Posterior vena cava (tissue), 2 donors: ENCODE measurements at regions not wholly inside any gene's neighbourhood (a gene's known extent, or its start where the extent isn't known, plus 50 kb on each side); places are given as distances from the start of the nearest gene placed in this dataset.
"Not testable (repeated sequence)": the region's sequence is repeated elsewhere in the genome, so short reads cannot be mapped to it uniquely, and the experiment has no call there.

Source experiments
- DNase-seq: peaks from one replicate; pipeline ENCODE4 v3.0.0-alpha.2; 2020; ENCODE audit warnings: low spot score
- intact Hi-C, 2 donors: fragments of 100-400 bp; cut with DNase I; formaldehyde crosslinking; loops; one replicate each; pipeline versions ENCODE4 v1.14.1 to v1.14.2; 2022 to 2023
- donor health status: DM: yes; HTN: yes; CAD: no.
- donor health status: DM: yes; HTN: yes; CAD: no.

DNA sequence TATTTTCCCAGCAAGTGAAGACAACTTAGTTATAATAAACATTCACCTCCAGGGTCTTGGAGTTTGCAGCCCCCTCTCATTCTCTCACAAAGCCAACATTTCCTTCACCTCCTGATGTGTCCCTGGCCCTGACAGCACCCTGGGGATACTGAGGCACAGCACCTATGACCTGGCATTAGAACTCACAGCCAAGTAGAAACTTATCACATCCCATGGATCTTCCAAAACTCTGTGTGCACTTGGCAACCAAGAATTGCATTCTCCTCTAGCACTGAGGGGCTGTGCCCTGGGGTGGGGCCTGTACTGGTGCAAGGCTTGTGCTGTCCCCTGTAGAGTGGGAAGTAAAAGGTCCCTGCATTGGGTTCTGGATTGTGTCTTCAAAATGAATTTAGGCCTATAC is 116.7 kb upstream of the IGLL5 start:
- DNase-seq: no peak
- intact Hi-C loops: no loop called here

DNA sequence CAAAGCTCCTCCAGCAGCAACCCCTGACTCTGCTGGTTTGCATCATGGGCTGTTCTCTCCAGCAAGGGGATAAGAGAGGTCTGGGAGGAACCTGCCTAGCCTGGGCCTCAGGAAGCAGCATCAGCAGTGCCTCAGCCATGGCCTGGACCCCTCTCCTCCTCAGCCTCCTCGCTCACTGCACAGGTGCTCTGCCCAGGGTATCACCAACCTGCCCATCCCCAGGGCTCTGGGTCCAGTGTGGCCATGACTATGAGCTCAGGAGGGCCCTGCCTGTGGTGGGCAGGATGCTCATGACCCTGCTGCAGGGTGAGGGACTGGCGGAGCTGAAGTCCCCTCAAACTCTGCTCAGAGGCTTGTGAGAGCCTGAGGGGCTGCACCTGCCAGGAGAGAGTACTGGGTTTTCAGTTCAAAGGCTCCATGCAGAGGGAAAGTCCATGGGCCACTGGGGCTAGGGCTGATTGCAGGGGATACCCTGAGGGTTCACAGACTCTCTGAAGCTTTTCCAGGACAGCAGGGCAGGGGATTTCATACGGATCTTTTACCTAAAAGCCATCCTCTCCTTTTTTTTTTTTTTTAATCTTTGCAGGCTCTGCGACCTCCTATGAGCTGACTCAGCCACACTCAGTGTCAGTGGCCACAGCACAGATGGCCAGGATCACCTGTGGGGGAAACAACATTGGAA is 115.8 kb upstream of the IGLL5 start:
- no peak for DNase-seq

DNA sequence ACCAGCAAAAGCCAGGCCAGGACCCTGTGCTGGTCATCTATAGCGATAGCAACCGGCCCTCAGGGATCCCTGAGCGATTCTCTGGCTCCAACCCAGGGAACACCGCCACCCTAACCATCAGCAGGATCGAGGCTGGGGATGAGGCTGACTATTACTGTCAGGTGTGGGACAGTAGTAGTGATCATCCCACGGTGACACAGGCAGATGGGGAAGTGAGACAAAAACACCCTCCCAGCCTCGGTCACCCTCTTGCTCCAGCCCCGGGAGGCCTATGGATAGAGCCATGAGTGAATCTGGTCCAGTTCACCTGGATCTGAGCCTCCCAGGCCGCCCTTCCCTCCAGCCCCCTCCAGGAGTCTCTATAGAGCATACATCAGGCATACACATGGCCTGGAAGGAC is 115.2 kb upstream of the IGLL5 start:
- no peak for DNase-seq

More for the DNA sequence above, 115.8 kb upstream of the IGLL5 start:
- intact Hi-C loops: no loop called here

DNA sequence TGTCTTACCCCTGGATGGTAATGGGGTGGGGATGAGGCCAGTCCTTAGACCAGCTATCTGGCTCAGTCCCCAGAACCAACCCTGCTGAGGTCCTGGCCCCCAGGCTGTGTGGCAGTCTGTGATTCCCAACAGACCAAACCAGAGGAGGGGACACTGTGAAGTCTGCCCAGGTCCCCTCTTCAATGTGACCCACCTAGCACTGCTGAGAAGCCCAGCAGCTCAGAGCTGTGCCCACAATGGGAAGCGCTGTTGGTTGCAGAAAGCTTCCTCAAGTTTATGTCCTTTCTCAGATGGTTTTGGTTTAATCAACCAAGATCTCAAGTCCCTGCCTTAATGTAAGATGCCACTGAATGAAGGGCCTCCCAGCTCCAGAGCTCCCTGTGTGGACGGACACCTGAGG is 114.7 kb upstream of the IGLL5 start:
- no peak for DNase-seq

More for the DNA sequence above, 115.2 kb upstream of the IGLL5 start:
- intact Hi-C loops: no loop called here

DNA sequence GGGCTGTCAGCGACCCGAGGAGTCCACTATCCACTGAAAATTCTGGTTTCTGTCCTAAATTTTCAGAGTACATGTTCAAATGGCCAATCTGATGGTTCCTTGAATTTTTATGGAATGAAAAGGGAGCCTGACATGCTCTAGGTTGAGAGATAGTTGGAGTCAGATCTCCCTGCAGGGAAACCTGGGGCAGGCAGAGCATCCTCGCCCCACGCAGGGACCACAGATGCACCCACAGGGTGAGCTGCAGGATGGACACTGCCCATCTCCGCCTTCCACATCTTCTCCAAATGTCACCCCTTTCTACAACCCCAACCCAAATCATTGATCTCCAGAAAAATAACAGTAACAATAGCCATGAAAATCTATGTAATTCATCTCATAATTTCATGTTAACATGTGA is 114.2 kb upstream of the IGLL5 start:
- intact Hi-C loops: no loop called here

More for the DNA sequence above, 114.7 kb upstream of the IGLL5 start:
- intact Hi-C loops: no loop called here

DNA sequence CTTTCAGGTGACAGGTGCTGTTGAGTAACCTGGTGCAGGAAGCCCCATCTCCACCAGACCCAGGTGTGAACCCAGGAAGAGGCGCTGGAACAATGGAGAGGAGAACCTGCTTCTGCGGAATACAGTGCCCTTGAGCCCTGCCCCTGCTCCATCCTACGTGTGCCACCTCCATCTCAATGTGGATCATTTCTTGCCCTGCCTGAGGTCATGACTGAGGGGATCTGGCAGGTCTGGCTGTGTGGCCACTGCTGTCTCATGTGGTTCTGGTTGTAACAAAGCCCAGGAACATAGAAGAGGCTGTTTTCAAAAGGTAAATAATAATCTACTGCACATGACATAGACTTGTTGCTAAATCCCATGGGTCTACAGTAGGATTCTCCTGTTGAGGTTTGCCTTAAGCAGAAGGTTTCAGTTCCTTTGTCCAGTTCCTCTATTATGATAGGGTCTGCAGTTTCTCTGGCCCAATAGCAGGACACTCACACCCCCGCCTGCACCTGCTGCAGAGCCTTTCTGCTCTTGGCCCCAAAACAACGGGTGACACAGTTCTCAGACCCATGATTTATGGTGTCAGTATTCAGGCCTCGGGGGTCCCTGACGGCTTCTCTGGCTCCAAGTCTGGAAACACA is 113.5 kb upstream of the IGLL5 start:
- DNase-seq: no peak
- intact Hi-C loops: no loop called here

More for the DNA sequence above, 114.2 kb upstream of the IGLL5 start:
- DNase-seq: no peak

DNA sequence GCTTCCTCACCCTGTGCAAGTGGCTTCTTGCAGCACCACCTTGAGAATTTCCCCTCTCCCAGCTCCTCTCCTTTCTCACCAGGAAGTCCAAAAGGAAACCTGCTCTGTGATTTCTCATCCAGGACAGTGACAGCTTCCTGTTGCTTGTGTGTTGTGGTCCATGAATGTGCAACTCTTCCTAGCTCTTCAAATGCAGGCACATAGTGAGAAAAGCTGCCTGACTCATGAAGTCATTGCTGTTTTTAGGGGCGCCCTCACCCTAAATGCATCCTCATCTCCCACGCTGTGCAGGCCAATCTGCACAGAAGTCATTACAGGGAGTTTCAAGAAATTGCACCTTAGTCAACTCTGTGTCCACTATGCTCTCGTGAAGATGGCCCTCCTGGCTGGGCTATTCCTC is 112.9 kb upstream of the IGLL5 start:
- DNase-seq, intact Hi-C loops: not testable (repeated sequence)

DNA sequence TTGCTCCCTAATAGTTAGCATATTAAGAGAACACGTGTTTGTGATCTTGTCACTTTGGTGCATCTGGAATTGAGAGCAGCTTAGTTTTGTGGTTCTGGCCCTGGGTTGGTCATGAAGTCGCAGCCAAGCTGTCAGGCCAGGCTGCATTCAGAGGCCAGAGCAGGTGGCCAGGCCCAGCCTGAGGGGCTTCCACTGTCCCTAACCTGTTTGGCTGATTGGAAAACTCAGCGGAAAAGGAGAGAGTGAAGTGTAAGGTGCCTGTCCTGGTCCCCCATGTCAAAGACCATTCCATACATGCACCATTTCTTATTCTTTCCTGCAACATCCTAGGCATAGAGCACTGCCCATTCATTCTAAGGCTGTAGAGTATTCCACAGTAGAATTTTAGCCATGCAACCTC is 111.5 kb upstream of the IGLL5 start:
- DNase-seq: no peak
- intact Hi-C loops: no loop called here

DNA sequence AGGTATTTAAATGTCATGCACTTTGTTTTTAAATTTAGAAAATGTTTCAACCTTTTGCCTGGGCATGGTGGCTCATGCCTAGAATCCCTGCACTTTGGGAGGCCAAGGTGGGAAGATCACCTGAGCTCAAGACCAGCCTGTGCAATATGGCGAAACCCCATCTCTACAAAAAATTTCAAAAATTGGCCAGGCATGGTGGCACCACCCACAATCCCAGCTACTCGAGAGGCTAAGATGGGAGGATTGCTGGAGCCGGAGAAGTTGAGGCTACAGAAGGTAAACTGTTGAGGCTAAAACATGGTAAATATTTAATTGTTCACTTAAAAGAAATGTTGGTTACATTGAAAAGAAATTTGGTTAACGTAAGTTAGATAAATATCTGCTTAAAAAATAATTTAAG is 108.4 kb upstream of the IGLL5 start:
- DNase-seq: no peak
- intact Hi-C loops: no loop called here

DNA sequence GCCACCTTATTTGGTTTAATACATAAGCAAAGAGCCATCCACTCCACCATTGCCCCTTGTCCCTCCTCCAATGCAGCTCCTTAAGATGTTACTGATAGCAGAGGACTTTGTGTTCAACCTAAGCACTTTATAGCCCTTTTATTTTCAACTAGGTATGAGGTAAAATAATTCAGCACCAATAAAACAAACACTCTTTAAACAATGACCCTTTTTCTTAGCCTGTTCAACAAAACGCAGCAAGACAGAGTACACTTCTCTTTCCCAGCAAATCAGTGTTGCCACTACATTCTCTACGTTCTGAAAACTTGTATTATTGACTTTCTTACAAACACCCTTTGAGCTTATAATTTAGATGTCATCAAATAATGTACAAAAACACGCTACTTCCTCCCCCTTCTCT is 104.0 kb upstream of the IGLL5 start:
- intact Hi-C loops: no loop called here

DNA sequence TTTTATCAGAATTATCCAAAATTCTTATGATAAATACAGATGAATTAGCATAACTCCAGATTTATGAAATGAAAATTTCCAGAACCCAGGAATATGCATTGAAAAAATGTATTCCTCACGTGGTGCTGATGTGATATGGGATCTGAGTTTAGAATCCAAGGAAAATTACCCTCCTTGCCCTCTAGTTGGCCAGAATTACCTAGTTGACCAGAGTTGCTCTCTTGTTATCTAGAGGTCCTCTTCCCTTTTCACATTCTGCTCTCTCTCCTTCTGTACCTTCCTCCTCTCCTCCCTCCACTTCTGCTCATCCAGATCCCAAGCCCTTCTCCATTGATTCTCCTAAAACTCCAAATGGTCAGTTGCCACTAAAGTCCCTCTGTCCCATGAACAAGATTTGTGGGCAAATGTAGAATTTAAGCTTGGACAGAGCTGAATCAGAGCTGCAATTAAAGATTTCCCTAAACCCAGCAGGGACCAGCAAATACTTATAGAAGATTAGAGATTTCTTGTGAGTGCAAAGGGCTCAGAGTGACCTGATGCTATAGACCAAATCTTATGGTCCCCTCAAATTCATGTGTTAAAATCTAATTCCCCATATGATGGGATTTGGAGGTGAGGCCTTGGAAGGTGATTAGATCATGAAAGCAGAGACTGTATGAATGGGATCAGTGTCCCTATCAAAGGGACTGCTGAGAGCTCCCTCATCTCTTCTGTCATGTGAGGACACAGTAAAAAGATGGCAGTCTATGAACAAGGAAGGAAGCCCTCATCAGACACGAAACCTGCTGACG is 103.2 kb upstream of the IGLL5 start:
- intact Hi-C loops: no loop called here
- no peak for DNase-seq

More for the DNA sequence above, 104.0 kb upstream of the IGLL5 start:
- no peak for DNase-seq

DNA sequence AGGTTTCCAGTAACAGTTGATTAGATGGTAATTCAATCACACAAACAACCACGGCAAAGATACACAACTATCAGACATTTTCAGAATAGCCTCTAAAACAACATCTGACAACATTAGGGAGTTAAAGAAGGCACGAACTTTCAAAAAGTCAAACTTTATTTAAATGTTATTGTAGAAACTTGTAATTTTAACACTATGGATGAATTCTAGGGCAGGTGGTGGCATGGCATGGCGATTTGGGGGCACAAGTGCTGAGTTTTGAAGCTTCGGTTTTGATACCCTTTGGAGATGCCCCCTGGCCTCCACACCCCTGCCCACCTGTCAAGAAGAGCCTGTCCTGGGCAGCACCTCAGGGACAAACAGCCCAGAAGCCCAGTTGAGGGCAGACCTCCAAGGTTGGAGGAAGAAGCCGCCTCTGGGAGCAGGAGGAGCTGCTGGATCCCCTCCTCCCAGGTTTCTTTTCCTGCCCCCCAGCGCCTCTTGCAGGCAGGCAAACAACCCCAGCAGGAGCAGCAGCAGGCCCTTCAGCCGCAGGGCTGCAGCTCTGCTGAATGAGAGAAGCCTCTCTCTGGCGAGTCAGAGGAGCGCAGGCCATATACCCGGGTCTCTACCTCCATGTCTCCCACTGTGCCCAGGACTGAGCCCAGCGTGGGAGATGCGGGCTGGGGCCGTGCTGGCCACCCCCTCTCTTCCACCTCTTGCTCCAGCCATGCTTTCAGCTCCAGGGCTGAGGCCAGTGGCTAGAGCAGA is 102.1 kb upstream of the IGLL5 start:
- no peak for DNase-seq
- intact Hi-C loops: no loop called here

DNA sequence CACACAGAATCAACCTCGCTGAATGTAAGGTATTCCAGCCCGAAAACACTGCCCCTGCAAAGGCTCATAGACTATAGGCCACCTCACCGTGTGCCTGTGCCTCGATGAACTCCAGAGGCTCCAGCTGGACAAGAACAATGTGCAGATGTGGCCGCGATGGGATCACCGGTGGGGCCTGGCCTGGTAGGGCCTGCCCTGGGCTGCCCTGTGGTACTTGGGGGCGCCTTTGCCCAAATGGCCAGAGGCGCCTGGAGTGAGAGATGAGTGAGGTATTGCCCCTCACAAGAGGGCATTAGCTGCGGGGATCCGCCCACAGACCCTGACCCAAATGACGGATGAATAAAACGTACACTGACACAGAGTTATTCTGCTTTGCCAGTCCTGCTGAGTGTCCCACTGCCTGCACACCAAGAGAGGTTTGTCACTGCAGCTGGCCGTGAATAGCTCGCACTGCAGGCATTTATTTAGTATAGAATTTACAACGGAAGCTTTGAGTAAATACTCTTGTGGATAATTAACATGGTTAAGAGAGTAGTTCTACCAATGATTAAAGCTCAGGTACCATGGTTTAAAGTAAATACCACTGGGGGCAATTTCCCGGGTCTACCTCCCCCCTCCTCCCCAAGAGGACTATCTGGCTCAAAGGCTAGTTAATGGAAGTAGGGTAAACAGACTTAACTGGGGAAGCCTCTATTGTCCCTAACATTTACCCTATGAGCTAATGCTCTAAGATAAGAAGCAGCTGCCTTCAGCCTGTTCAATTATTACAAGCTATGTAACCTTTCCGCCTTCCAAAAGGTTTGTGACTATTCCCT is 101.1 kb upstream of the IGLL5 start:
- intact Hi-C loops: no loop called here
- no peak for DNase-seq

DNA sequence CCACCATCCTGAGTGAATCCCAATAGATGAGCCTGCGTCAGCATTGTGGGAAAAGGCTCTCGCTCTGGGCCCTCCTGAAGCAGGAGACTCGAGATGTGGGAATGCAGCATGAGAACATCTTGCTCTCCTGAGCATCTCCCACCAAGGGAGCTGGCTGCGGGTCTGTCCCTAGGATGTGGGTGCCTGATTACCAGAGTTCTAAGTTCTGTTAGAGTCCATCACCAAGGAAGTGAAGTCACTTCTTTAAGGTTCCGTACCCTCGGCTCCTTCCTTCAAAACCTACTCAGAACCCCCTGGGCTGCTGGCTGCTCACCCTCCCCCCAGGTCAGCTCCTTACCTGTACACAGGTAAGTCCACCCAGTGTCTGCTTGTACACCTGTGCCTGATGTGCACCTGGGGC is 100.5 kb upstream of the IGLL5 start:
- DNase-seq: no peak
- intact Hi-C loops: no loop called here

DNA sequence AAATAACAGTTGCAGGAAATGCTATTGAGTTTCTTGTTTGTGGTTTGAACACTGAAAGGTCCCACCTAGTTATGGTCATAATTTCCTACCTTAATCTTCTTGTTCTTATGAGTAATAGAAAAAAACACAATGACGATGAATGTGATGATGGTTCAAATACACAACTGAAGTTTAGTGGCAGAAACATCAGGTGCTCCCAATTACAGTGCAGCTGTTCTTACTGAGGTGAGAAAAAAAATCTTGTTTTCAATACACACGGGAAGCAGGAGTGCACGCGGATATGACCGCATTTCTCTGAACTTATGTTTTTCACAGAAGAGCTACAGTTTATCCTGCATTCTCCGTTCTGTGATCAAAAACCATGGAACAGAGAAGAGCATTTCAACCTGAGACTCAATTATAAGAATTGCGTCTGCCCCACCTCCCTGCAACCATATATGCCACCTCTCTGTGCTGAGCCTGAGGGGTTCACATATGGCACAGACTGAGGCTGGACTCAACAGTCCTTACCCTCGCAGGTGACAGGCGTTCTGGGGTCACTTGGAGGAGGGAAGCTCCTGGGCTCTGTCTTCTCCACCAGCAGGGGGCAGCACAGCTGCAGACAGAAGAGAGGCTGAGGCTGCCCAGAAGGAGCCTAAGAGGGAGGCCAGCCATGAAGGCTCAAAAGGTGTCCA is 99.7 kb upstream of the IGLL5 start:
- no peak for DNase-seq

DNA sequence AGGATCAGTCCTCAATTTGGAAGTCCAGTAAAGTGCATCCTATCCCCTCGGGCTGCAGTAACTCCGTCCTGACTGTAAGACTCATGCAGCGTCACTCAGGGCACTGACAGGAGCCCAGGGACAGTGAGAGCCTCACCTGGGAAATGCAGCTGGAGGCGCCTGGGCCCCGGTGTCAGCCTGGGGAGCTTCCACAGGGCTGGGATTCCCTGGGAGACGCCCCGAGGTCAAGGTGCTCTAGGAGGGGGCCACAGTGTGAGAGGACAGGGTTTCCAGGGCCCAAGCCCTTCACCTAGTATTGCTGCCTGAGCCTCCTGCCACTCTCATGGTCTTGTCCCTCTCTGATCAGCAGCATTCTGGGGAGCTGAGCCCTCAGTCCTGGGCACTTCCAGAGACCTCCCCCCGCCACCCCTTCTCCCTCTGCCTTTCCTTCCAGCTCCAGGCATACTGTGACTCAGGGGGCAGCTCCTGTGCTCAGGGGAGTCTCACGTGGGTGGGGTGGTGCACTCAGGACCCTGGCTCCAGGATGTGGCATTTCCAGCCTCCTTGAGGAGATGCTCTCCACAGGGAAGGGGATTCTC is 99.1 kb upstream of the IGLL5 start:
- DNase-seq: no peak

More for the DNA sequence above, 99.7 kb upstream of the IGLL5 start:
- intact Hi-C loops: no loop called here

DNA sequence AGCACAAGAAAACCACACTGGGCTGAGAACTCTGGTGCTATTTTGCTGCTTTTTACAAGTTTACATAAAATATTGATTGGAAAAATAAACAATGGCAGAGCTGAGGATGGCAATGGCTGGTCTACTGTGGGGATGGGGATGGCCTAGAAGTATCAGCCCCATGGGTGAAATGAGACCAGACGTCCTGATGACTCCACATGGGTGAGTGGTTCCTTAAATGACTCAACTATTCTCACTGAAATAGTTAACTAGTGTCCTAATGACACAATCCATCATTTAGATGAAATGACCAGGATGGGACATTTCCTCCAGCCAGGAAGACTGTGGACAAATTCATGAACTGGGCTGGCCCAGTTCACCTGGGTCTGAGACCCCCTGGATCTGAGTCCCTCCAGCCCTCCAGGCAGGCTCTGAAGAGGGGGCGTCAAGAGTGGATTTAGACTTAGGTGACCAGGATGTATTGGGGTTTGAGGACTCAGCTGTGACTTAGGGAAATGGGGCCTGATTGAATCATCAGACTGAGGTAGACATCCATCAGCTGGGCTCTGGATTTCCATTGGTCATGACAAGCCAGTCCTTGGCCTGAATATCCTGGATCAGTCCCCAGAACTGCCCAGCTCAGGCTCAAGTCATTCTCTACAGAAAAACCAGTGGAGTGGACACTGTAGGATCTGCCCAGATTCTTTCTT is 98.2 kb upstream of the IGLL5 start:
- no peak for DNase-seq
- intact Hi-C loops: no loop called here

More for the DNA sequence above, 99.1 kb upstream of the IGLL5 start:
- intact Hi-C loops: no loop called here
